ENCODE measurements at regions not wholly inside any gene's neighbourhood (a gene's known extent, or its start where the extent isn't known, plus 50 kb on each side); places are given as distances from the start of the nearest gene placed in this dataset.

GRCh38 chr6:74320715-74321114, 624.7 kb downstream of the CD109 start:
- no peak overlapping the region for H3K4me3 ChIP-seq
- intact Hi-C loops (cut with DNase I): no loop called here
- no peak for DNase-seq (ENCODE audit: extremely low spot score in 2 of 2)
- no peaks in the 10 kb centered on the region for H3K36me3 ChIP-seq
- no peaks in the 10 kb centered on the region for H3K9me3 ChIP-seq
- TF ChIP-seq CTCF (IDR thresholded peaks at IDR 0.05) (no peak), POLR2A (IDR thresholded peaks at IDR 0.05) (no peak), POLR2AphosphoS5 (IDR thresholded peaks at IDR 0.05; ENCODE audit: insufficient read depth in 1 of 2, low read depth in 1 of 2) (no peak)
- H3K4me1 ChIP-seq: no peaks in the 10 kb centered on the region
- H3K27me3 ChIP-seq: no peaks in the 10 kb centered on the region
- no peak overlapping the region for H3K27ac ChIP-seq

GRCh38 chr6:74320074-74320473, 624.1 kb downstream of the CD109 start:
- intact Hi-C loops (cut with DNase I): no loop called here
- no peak for DNase-seq (ENCODE audit: extremely low spot score in 2 of 2)

GRCh38 chr6:74319292-74319691, 623.3 kb downstream of the CD109 start:
- Histone ChIP-seq H3K36me3 (no peaks in the 10 kb centered on the region), H3K9me3 (no peaks in the 10 kb centered on the region), H3K27ac (no peak overlapping the region), H3K4me3 (no peak overlapping the region), H3K4me1 (no peaks in the 10 kb centered on the region), H3K27me3 (no peaks in the 10 kb centered on the region)
- intact Hi-C loops (cut with DNase I): no loop called here
- TF ChIP-seq POLR2AphosphoS5 (IDR thresholded peaks at IDR 0.05; ENCODE audit: insufficient read depth in 1 of 2, low read depth in 1 of 2) (no peak), CTCF (IDR thresholded peaks at IDR 0.05) (no peak), POLR2A (IDR thresholded peaks at IDR 0.05) (no peak)
- DNase-seq (ENCODE audit: extremely low spot score in 2 of 2): no peak

More at GRCh38 chr6:74320074-74320473, 624.1 kb downstream of the CD109 start:
- Histone ChIP-seq H3K36me3 (no peaks in the 10 kb centered on the region), H3K4me3 (no peak overlapping the region), H3K9me3 (no peaks in the 10 kb centered on the region), H3K27ac (no peak overlapping the region), H3K27me3 (no peaks in the 10 kb centered on the region), H3K4me1 (no peaks in the 10 kb centered on the region)
- TF ChIP-seq POLR2A (IDR thresholded peaks at IDR 0.05) (no peak), POLR2AphosphoS5 (IDR thresholded peaks at IDR 0.05; ENCODE audit: insufficient read depth in 1 of 2, low read depth in 1 of 2) (no peak), CTCF (IDR thresholded peaks at IDR 0.05) (no peak)

GRCh38 chr6:74318738-74319137, 622.7 kb downstream of the CD109 start:
- Histone ChIP-seq H3K36me3 (no peaks in the 10 kb centered on the region), H3K4me3 (no peak overlapping the region), H3K4me1 (no peaks in the 10 kb centered on the region), H3K9me3 (no peaks in the 10 kb centered on the region), H3K27ac (no peak overlapping the region), H3K27me3 (no peaks in the 10 kb centered on the region)
- intact Hi-C loops (cut with DNase I): no loop called here
- TF ChIP-seq POLR2AphosphoS5 (IDR thresholded peaks at IDR 0.05; ENCODE audit: insufficient read depth in 1 of 2, low read depth in 1 of 2) (no peak), CTCF (IDR thresholded peaks at IDR 0.05) (no peak), POLR2A (IDR thresholded peaks at IDR 0.05) (no peak)
- DNase-seq (ENCODE audit: extremely low spot score in 2 of 2): no peak

GRCh38 chr6:74312081-74312480, 616.1 kb downstream of the CD109 start:
- Histone ChIP-seq H3K27me3 (no peaks in the 10 kb centered on the region), H3K36me3 (no peaks in the 10 kb centered on the region), H3K4me3 (no peak overlapping the region), H3K27ac (no peak overlapping the region), H3K4me1 (no peaks in the 10 kb centered on the region), H3K9me3 (no peaks in the 10 kb centered on the region)
- no peak for TF ChIP-seq CTCF (IDR thresholded peaks at IDR 0.05)
- no peak for TF ChIP-seq POLR2AphosphoS5 (IDR thresholded peaks at IDR 0.05; ENCODE audit: insufficient read depth in 1 of 2, low read depth in 1 of 2)
- TF ChIP-seq POLR2A (IDR thresholded peaks at IDR 0.05): no peak
- no peak for DNase-seq (ENCODE audit: extremely low spot score in 2 of 2)
- intact Hi-C loops (cut with DNase I): no loop called here

Measured in vagina (tissue), 2 donors.